ENCODE measurements at regions not wholly inside any gene's neighbourhood (a gene's known extent, or its start where the extent isn't known, plus 50 kb on each side); places are given as distances from the start of the nearest gene placed in this dataset.

- Histone ChIP-seq H3K4me3 (ENCODE audit: low read length) (no peak overlapping the region), H3K9ac (ENCODE audit: low read length) (no peak overlapping the region), H3K27me3 (ENCODE audit: control insufficient read depth, insufficient read depth, low read length) (no peaks in the 10 kb centered on the region), H3K36me3 (ENCODE audit: control insufficient read depth, insufficient read depth, low read length) (no peaks in the 10 kb centered on the region), H3K4me1 (ENCODE audit: control insufficient read depth, insufficient read depth, low read length) (no peaks in the 10 kb centered on the region), H3K9me3 (ENCODE audit: control insufficient read depth, low read length) (no peaks in the 10 kb centered on the region)
These were observed 792.7 kb downstream of the MAT2B start for GRCh38 chr5:164298165-164298564.

- no peaks in the 10 kb centered on the region for H3K27me3 ChIP-seq (ENCODE audit: control insufficient read depth, insufficient read depth, low read length)
- H3K9ac ChIP-seq (ENCODE audit: low read length), result no peak overlapping the region
- no peaks in the 10 kb centered on the region for H3K4me1 ChIP-seq (ENCODE audit: control insufficient read depth, insufficient read depth, low read length)
- no peaks in the 10 kb centered on the region for H3K36me3 ChIP-seq (ENCODE audit: control insufficient read depth, insufficient read depth, low read length)
- no peak overlapping the region for H3K4me3 ChIP-seq (ENCODE audit: low read length)
- no peaks in the 10 kb centered on the region for H3K9me3 ChIP-seq (ENCODE audit: control insufficient read depth, low read length)
These were observed 794.9 kb downstream of the MAT2B start for GRCh38 chr5:164300295-164300694.

GRCh38 chr5:164301136-164301535, 795.7 kb downstream of the MAT2B start:
- Histone ChIP-seq H3K4me3 (ENCODE audit: low read length) (no peak overlapping the region), H3K27me3 (ENCODE audit: control insufficient read depth, insufficient read depth, low read length) (no peaks in the 10 kb centered on the region), H3K36me3 (ENCODE audit: control insufficient read depth, insufficient read depth, low read length) (no peaks in the 10 kb centered on the region), H3K4me1 (ENCODE audit: control insufficient read depth, insufficient read depth, low read length) (no peaks in the 10 kb centered on the region), H3K9ac (ENCODE audit: low read length) (no peak overlapping the region), H3K9me3 (ENCODE audit: control insufficient read depth, low read length) (no peaks in the 10 kb centered on the region)

GRCh38 chr5:164301708-164302107, 796.3 kb downstream of the MAT2B start:
- no peak overlapping the region for H3K9ac ChIP-seq (ENCODE audit: low read length)
- no peaks in the 10 kb centered on the region for H3K4me1 ChIP-seq (ENCODE audit: control insufficient read depth, insufficient read depth, low read length)
- no peaks in the 10 kb centered on the region for H3K27me3 ChIP-seq (ENCODE audit: control insufficient read depth, insufficient read depth, low read length)
- H3K36me3 ChIP-seq (ENCODE audit: control insufficient read depth, insufficient read depth, low read length), result no peaks in the 10 kb centered on the region
- H3K4me3 ChIP-seq (ENCODE audit: low read length), result no peak overlapping the region
- H3K9me3 ChIP-seq (ENCODE audit: control insufficient read depth, low read length), result no peaks in the 10 kb centered on the region

GRCh38 chr5:164302533-164303235, 797.3 kb downstream of the MAT2B start:
- Histone ChIP-seq H3K4me3 (ENCODE audit: low read length) (no peak overlapping the region), H3K27me3 (ENCODE audit: control insufficient read depth, insufficient read depth, low read length) (no peaks in the 10 kb centered on the region), H3K9me3 (ENCODE audit: control insufficient read depth, low read length) (no peaks in the 10 kb centered on the region), H3K9ac (ENCODE audit: low read length) (no peak overlapping the region), H3K4me1 (ENCODE audit: control insufficient read depth, insufficient read depth, low read length) (no peaks in the 10 kb centered on the region), H3K36me3 (ENCODE audit: control insufficient read depth, insufficient read depth, low read length) (no peaks in the 10 kb centered on the region)

GRCh38 chr5:164303646-164304215, 798.3 kb downstream of the MAT2B start:
- H3K4me1 ChIP-seq (ENCODE audit: control insufficient read depth, insufficient read depth, low read length), result no peaks in the 10 kb centered on the region
- no peaks in the 10 kb centered on the region for H3K9me3 ChIP-seq (ENCODE audit: control insufficient read depth, low read length)
- H3K27me3 ChIP-seq (ENCODE audit: control insufficient read depth, insufficient read depth, low read length), result no peaks in the 10 kb centered on the region
- no peak overlapping the region for H3K9ac ChIP-seq (ENCODE audit: low read length)
- no peaks in the 10 kb centered on the region for H3K36me3 ChIP-seq (ENCODE audit: control insufficient read depth, insufficient read depth, low read length)
- H3K4me3 ChIP-seq (ENCODE audit: low read length), result no peak overlapping the region

- no peaks in the 10 kb centered on the region for H3K27me3 ChIP-seq (ENCODE audit: control insufficient read depth, insufficient read depth, low read length)
- H3K4me3 ChIP-seq (ENCODE audit: low read length), result no peak overlapping the region
- no peaks in the 10 kb centered on the region for H3K36me3 ChIP-seq (ENCODE audit: control insufficient read depth, insufficient read depth, low read length)
- H3K4me1 ChIP-seq (ENCODE audit: control insufficient read depth, insufficient read depth, low read length), result no peaks in the 10 kb centered on the region
- H3K9ac ChIP-seq (ENCODE audit: low read length), result no peak overlapping the region
- H3K9me3 ChIP-seq (ENCODE audit: control insufficient read depth, low read length), result no peaks in the 10 kb centered on the region
These were observed 801.2 kb downstream of the MAT2B start for GRCh38 chr5:164306662-164307061.

GRCh38 chr5:164312801-164313200, 807.4 kb downstream of the MAT2B start:
- H3K9ac ChIP-seq (ENCODE audit: low read length), result no peak overlapping the region
- H3K4me1 ChIP-seq (ENCODE audit: control insufficient read depth, insufficient read depth, low read length), result no peaks in the 10 kb centered on the region
- no peaks in the 10 kb centered on the region for H3K27me3 ChIP-seq (ENCODE audit: control insufficient read depth, insufficient read depth, low read length)
- H3K4me3 ChIP-seq (ENCODE audit: low read length), result no peak overlapping the region
- H3K9me3 ChIP-seq (ENCODE audit: control insufficient read depth, low read length), result no peaks in the 10 kb centered on the region
- no peaks in the 10 kb centered on the region for H3K36me3 ChIP-seq (ENCODE audit: control insufficient read depth, insufficient read depth, low read length)

- Histone ChIP-seq H3K9ac (ENCODE audit: low read length) (no peak overlapping the region), H3K4me1 (ENCODE audit: control insufficient read depth, insufficient read depth, low read length) (no peaks in the 10 kb centered on the region), H3K27me3 (ENCODE audit: control insufficient read depth, insufficient read depth, low read length) (no peaks in the 10 kb centered on the region), H3K36me3 (ENCODE audit: control insufficient read depth, insufficient read depth, low read length) (no peaks in the 10 kb centered on the region), H3K4me3 (ENCODE audit: low read length) (no peak overlapping the region), H3K9me3 (ENCODE audit: control insufficient read depth, low read length) (no peaks in the 10 kb centered on the region)
These were observed 812.3 kb downstream of the MAT2B start for GRCh38 chr5:164317676-164318075.

- Histone ChIP-seq H3K9ac (ENCODE audit: low read length) (no peak overlapping the region), H3K4me1 (ENCODE audit: control insufficient read depth, insufficient read depth, low read length) (no peaks in the 10 kb centered on the region)
These were observed 813.7 kb downstream of the MAT2B start for GRCh38 chr5:164319161-164319560.

GRCh38 chr5:164324239-164324638, 818.8 kb downstream of the MAT2B start:
- H3K27me3 ChIP-seq (ENCODE audit: control insufficient read depth, insufficient read depth, low read length), result no peaks in the 10 kb centered on the region
- H3K36me3 ChIP-seq (ENCODE audit: control insufficient read depth, insufficient read depth, low read length), result no peaks in the 10 kb centered on the region
- no peak overlapping the region for H3K4me3 ChIP-seq (ENCODE audit: low read length)
- H3K9ac ChIP-seq (ENCODE audit: low read length), result no peak overlapping the region
- H3K4me1 ChIP-seq (ENCODE audit: control insufficient read depth, insufficient read depth, low read length), result no peaks in the 10 kb centered on the region
- H3K9me3 ChIP-seq (ENCODE audit: control insufficient read depth, low read length), result no peaks in the 10 kb centered on the region

More at GRCh38 chr5:164319161-164319560, 813.7 kb downstream of the MAT2B start:
- Histone ChIP-seq H3K27me3 (ENCODE audit: control insufficient read depth, insufficient read depth, low read length) (no peaks in the 10 kb centered on the region), H3K36me3 (ENCODE audit: control insufficient read depth, insufficient read depth, low read length) (no peaks in the 10 kb centered on the region), H3K4me3 (ENCODE audit: low read length) (no peak overlapping the region), H3K9me3 (ENCODE audit: control insufficient read depth, low read length) (no peaks in the 10 kb centered on the region)

GRCh38 chr5:164326219-164326618, 820.8 kb downstream of the MAT2B start:
- H3K36me3 ChIP-seq (ENCODE audit: control insufficient read depth, insufficient read depth, low read length), result no peaks in the 10 kb centered on the region
- no peaks in the 10 kb centered on the region for H3K27me3 ChIP-seq (ENCODE audit: control insufficient read depth, insufficient read depth, low read length)
- H3K4me1 ChIP-seq (ENCODE audit: control insufficient read depth, insufficient read depth, low read length), result no peaks in the 10 kb centered on the region
- no peak overlapping the region for H3K9ac ChIP-seq (ENCODE audit: low read length)
- H3K4me3 ChIP-seq (ENCODE audit: low read length), result no peak overlapping the region
- H3K9me3 ChIP-seq (ENCODE audit: control insufficient read depth, low read length), result no peaks in the 10 kb centered on the region

Data from mucosa of stomach (tissue), 1 donor.